ENCODE measurements at regions not wholly inside any gene's neighbourhood (a gene's known extent, or its start where the extent isn't known, plus 50 kb on each side); places are given as distances from the start of the nearest gene placed in this dataset.

DNA sequence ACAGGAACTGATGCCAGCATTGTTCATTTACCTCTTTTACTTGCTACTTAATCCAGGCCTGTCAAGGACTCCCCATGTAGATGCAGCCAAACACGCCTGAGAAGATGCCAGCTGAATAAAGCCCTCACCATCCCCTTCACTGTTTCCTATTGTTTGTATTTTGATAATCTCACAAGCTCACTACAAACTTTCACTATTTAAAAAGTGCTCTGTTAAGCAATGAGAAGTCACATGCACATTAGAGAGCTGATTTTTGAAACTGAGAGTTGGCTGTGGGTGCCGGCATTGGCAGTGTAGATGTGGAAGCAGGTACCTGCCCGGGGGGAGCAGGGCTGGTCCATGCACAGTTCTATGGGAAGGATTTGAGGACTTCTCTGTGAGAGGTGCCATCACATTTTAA is 169.8 kb upstream of the GRB10 start:
- CTCF ChIA-PET, result no interaction called here
- POLR2A ChIA-PET, result no interaction called here
- DNase-seq (ENCODE audit: extremely low spot score), result no peak
- TF ChIP-seq, protein P1, sequence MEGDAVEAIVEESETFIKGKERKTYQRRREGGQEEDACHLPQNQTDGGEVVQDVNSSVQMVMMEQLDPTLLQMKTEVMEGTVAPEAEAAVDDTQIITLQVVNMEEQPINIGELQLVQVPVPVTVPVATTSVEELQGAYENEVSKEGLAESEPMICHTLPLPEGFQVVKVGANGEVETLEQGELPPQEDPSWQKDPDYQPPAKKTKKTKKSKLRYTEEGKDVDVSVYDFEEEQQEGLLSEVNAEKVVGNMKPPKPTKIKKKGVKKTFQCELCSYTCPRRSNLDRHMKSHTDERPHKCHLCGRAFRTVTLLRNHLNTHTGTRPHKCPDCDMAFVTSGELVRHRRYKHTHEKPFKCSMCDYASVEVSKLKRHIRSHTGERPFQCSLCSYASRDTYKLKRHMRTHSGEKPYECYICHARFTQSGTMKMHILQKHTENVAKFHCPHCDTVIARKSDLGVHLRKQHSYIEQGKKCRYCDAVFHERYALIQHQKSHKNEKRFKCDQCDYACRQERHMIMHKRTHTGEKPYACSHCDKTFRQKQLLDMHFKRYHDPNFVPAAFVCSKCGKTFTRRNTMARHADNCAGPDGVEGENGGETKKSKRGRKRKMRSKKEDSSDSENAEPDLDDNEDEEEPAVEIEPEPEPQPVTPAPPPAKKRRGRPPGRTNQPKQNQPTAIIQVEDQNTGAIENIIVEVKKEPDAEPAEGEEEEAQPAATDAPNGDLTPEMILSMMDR (IDR thresholded peaks at IDR 0.05; ENCODE audit: control extremely low read depth, extremely low read depth, low read depth, missing control alignments), result no peak

GRCh38 chr7:50952120-50952519 is 169.4 kb upstream of the GRB10 start:
- CTCF ChIA-PET, result no interaction called here

DNA sequence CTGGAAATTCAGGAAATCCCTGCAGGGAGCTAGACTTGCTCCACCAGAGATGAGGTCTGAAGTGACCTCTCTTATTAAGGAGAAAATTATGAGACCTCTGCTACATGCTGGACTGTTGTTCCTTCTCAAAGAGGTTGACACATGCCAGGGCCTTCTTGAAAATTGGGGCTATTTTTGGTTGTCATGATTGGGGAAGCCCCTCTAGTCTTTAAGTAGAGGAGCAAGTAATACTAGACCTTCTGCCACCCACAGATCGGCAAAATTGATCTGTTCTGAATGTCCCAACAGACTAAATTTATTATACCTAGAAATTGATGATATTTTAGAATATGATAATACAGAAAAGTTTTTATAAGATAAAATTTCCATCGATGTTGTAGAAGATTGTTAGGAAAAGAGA is 160.8 kb upstream of the GRB10 start:
- no peak for DNase-seq (ENCODE audit: extremely low spot score)
- TF ChIP-seq, protein P1 (IDR thresholded peaks at IDR 0.05; ENCODE audit: control extremely low read depth, extremely low read depth, low read depth, missing control alignments), result no peak
- CTCF ChIA-PET, result interaction anchor here (1.5 kb wide), 1 partner anchor 218 kb away, joined by 6 read pairs; no protein-coding TSS in a partner anchor
- POLR2A ChIA-PET, result no interaction called here

More at GRCh38 chr7:50952120-50952519, 169.4 kb upstream of the GRB10 start:
- TF ChIP-seq, protein P1 (IDR thresholded peaks at IDR 0.05; ENCODE audit: control extremely low read depth, extremely low read depth, low read depth, missing control alignments), result no peak
- POLR2A ChIA-PET, result no interaction called here
- no peak for DNase-seq (ENCODE audit: extremely low spot score)

DNA sequence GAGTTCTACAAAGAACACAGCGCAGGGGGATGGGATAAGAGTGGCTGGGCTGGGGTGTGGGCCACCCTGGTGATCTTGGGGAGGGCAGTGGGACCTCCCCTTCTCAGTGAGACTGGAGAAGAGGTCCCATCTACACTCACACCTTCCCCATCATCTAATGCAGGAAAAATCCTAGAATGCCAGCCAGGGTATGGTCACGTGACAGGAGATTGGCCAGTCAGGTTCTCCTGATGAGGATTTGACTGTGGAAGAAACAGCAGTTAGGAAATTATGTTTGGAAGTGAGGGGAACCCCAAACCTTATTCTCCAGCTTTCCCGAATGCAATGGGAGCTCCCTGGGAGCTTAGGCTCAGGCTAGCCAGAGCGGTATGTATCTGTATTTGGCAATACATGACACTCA is 158.8 kb upstream of the GRB10 start:
- POLR2A ChIA-PET, result no interaction called here
- no peak for DNase-seq (ENCODE audit: extremely low spot score)
- TF ChIP-seq, protein P1 (IDR thresholded peaks at IDR 0.05; ENCODE audit: control extremely low read depth, extremely low read depth, low read depth, missing control alignments), result no peak
- CTCF ChIA-PET, result no interaction called here

DNA sequence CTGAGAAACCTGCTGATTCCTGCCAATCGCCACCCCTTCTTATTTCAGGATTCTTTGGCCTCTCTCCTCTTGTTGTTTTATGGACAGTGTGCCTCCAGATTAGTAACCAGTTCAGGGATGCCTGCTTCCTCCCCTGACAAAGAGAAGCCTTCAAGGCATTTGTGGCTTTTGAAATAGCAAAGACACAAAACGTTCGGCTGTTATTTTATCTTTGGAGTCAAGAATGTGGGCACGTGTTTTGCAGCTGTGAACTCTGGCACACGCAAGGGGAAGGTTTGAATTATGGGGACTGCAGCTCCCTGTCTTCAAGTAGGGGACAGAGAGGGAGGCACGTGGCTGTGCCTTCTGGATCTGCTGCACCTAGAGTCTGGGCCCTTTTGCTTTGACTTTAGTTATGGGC is 157.9 kb upstream of the GRB10 start:
- ChIA-PET POLR2A (no interaction called here), CTCF (no interaction called here)
- DNase-seq (ENCODE audit: extremely low spot score), result no peak
- TF ChIP-seq, protein P1 (IDR thresholded peaks at IDR 0.05; ENCODE audit: control extremely low read depth, extremely low read depth, low read depth, missing control alignments), result no peak

DNA sequence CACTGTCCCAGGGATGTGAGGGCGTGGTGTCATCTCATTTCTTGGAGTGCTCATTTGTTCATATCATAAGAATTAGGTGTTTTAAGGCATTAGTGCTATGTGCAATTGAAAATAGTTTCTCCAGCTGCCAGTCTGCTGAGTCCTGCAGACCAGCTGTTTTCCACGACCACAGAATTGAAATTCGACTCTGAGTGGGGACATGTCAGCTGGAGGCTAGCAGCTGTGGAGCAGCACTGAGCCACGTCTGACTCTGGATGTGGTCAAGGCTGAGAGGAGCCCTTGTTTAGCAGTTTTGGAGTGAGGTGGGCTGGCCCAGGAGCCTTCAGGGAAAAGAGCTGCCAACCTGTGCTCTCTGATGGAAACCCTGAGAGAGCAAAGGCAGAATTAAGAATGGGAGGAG is 156.3 kb upstream of the GRB10 start:
- TF ChIP-seq, protein P1 (IDR thresholded peaks at IDR 0.05; ENCODE audit: control extremely low read depth, extremely low read depth, low read depth, missing control alignments), result no peak
- ChIA-PET POLR2A (no interaction called here), CTCF (no interaction called here)
- DNase-seq (ENCODE audit: extremely low spot score), result no peak

DNA sequence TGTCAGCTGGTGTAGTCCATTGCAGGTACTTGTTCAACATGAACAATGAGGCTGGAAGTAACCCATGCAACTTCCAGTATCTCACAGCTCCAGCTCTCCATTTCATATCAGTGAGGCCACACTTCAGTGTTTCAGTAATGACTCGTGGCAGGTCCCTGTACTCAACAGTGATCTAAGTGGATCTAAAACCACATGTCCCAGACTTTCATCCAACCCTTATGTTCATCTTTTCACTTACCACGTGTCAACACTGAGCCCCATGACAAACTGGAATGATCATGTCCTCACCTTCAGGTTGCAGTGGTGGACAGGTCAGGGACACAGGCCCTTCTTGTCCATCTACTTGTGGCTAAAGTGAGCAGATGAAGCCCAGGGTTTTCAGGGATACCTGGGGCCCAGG is 155.0 kb upstream of the GRB10 start:
- DNase-seq (ENCODE audit: extremely low spot score), result no peak
- POLR2A ChIA-PET, result no interaction called here
- CTCF ChIA-PET, result no interaction called here
- TF ChIP-seq, protein P1 (IDR thresholded peaks at IDR 0.05; ENCODE audit: control extremely low read depth, extremely low read depth, low read depth, missing control alignments), result no peak
